NB4 (cell line): ENCODE measurements at regions not wholly inside any gene's neighbourhood (a gene's known extent, or its start where the extent isn't known, plus 50 kb on each side); places are given as distances from the start of the nearest gene placed in this dataset.

ENCODE experiments used
- CTCF ChIP-seq: IDR thresholded peaks from one replicate; pipeline ENCODE4 v1.5.1; 2012; ENCODE audit warnings: low read depth, low read length
- POLR2A ChIP-seq: IDR thresholded peaks from 2 replicates; pipeline ENCODE4 v1.6.1; 2011; ENCODE audit warnings: mild to moderate bottlenecking; ENCODE audit not compliant: insufficient read length; ENCODE audit errors: extremely low read depth

- TF ChIP-seq CTCF (peak; percentile 42), POLR2A (no peak)
Measured at GRCh38 chr12:28963554-28963953, 185.5 kb upstream of the FAR2 start.
